Transverse colon (tissue), 4 donors: ENCODE measurements at regions not wholly inside any gene's neighbourhood (a gene's known extent, or its start where the extent isn't known, plus 50 kb on each side); places are given as distances from the start of the nearest gene placed in this dataset.
"Not testable (repeated sequence)": the region's sequence is repeated elsewhere in the genome, so short reads cannot be mapped to it uniquely, and the experiment has no call there.

Experiments used
- DNase-seq: peaks from one replicate; pipeline ENCODE4 v3.0.0-alpha.2; 2019
- H3K27ac ChIP-seq, 4 donors: fragments of 200-600 bp; sonication (generic); 2 replicates each; pipeline ENCODE4 v1.5.1; 2016 to 2018; ENCODE audit warnings: inconsistent platforms in 4 of 4
- H3K27me3 ChIP-seq: fragments of 200-600 bp; sonication (generic); 2 replicates; pipeline ENCODE4 v1.5.1; 2017; ENCODE audit warnings: inconsistent platforms
- H3K36me3 ChIP-seq, 4 donors: fragments of 200-600 bp; sonication (generic); 2 replicates each; pipeline ENCODE4 v1.5.1; 2017 to 2019; ENCODE audit warnings: inconsistent platforms in 4 of 4
- H3K4me1 ChIP-seq, 4 donors: fragments of 200-600 bp; sonication (generic); 2 replicates each; pipeline ENCODE4 v1.5.1; 2017 to 2020; ENCODE audit warnings: inconsistent platforms in 4 of 4
- H3K4me3 ChIP-seq, 4 donors: fragments of 200-600 bp; sonication (generic); 1 replicate in 1 of 4; 2 replicates in 3 of 4; pipeline versions ENCODE4 v1.5.1 to v1.6.1; 2017 to 2019; ENCODE audit warnings: inconsistent platforms in 4 of 4
- H3K9me3 ChIP-seq, 2 donors: fragments of 200-600 bp; sonication (generic); 2 replicates each; pipeline ENCODE4 v1.5.1; 2017 to 2019; ENCODE audit warnings: inconsistent platforms in 2 of 2
- EP300 ChIP-seq: sonication (generic); formaldehyde crosslinking; IDR thresholded peaks from one replicate; pipeline ENCODE4 v1.6.1; 2017; ENCODE audit warnings: antibody characterized with exemption, low read depth
- POLR2A ChIP-seq: fragments of 450-650 bp; IDR thresholded peaks from one replicate; pipeline ENCODE4 v1.6.1; 2016; ENCODE audit warnings: antibody characterized with exemption, mild to moderate bottlenecking, moderate library complexity
- POLR2AphosphoS5 ChIP-seq, 3 donors: sonication (generic); formaldehyde crosslinking; IDR thresholded peaks; one replicate each; pipeline ENCODE4 v1.6.1; 2016; ENCODE audit warnings: antibody characterized with exemption in 3 of 3
- WGBS, 2 donors: methylation state at CpG; one replicate each; pipeline ENCODE4 v1.1.5; 2018; ENCODE audit warnings: low coverage in 1 of 2; 5-methylcytosine and 5-hydroxymethylcytosine counted together
- in situ Hi-C, 4 donors: fragments of 200-750 bp; cut with MboI; loops; one replicate each; pipeline versions ENCODE4 v1.15.0 to v1.15.1; 2017; ENCODE audit warnings: low sequenced_read_pairs in 3 of 4, low pct_ligation_motif_present in 1 of 4, low pct_unique_long_range_greater_than_20kb in 1 of 4
- intact Hi-C: fragments of 100-400 bp; cut with DNase I; formaldehyde crosslinking; loops from one replicate; pipeline ENCODE4 v1.15.1; 2023; ENCODE audit warnings: low total_unique reads
- TF ChIP-seq, protein P1 (sequence below), 5 experiments: fragments of 200-600 bp in 3 of 5; fragments of 450-650 bp in 2 of 5; sonication (generic) in 3 of 5; IDR thresholded peaks; 1 replicate in 2 of 5; 2 replicates in 3 of 5; pipeline ENCODE4 v1.5.1; 2016 to 2017; ENCODE audit warnings: antibody characterized with exemption in 5 of 5, inconsistent platforms in 3 of 5, mild to moderate bottlenecking in 2 of 5, moderate library complexity in 1 of 5

DNA sequence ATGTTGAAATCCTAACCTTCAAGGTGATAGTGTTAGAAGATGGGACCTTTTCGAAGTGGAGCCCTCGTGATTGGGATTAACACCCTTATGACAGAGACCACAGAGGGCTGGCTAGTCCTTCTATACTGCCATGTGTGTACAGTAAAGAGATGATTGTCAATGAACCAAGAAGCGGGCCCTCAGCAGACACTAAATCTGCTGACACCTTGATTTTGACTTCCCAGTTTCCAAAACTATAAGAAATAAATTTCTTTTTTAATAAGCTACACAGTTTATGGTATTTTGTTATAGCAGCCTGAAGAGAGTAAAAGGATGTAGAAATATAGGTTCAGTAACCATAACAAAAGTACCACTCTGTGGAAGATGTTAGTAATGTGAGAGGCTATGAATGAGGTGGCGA is 419.0 kb upstream of the NUDT12 start:
- Histone ChIP-seq H3K4me1 (no peaks in the 10 kb centered on the region), H3K27ac (no peak overlapping the region), H3K9me3 (no peaks in the 10 kb centered on the region), H3K4me3 (no peak overlapping the region), H3K27me3 (no peaks in the 10 kb centered on the region), H3K36me3 (no peaks in the 10 kb centered on the region)
- intact Hi-C loops (no loop called here), in situ Hi-C loops (no loop called here)
- DNase-seq = no peak
- 82 to 84% methylated on average over 4 of the region's 4 CpGs for whole genome bisulfite sequencing, 2 donors
- TF ChIP-seq POLR2AphosphoS5 (IDR thresholded peaks at IDR 0.05) (no peak), EP300 (no peak), POLR2A (no peak)
- TF ChIP-seq, protein P1, sequence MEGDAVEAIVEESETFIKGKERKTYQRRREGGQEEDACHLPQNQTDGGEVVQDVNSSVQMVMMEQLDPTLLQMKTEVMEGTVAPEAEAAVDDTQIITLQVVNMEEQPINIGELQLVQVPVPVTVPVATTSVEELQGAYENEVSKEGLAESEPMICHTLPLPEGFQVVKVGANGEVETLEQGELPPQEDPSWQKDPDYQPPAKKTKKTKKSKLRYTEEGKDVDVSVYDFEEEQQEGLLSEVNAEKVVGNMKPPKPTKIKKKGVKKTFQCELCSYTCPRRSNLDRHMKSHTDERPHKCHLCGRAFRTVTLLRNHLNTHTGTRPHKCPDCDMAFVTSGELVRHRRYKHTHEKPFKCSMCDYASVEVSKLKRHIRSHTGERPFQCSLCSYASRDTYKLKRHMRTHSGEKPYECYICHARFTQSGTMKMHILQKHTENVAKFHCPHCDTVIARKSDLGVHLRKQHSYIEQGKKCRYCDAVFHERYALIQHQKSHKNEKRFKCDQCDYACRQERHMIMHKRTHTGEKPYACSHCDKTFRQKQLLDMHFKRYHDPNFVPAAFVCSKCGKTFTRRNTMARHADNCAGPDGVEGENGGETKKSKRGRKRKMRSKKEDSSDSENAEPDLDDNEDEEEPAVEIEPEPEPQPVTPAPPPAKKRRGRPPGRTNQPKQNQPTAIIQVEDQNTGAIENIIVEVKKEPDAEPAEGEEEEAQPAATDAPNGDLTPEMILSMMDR (IDR thresholded peaks at IDR 0.05) = no peak

DNA sequence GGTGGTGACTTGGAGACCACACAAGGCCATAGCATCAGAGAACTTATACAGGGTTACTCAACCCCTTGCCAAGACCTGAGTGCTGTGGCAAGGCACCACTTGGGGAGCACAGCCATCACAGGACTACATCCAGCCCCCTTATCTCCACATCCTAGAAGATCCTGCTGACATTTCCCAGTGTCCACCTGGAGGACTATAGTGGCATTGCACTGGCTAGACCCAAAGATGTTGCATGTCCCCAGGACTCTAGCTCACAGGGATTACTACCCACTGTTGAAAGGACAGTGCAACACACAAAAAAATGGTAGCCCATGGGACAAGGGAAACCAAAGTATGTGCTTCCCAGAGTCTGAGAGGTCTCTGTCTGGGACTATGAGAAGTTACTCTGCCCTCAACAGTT is 411.1 kb upstream of the NUDT12 start:
- in situ Hi-C loops = no loop called here
- Histone ChIP-seq H3K9me3 (no peaks in the 10 kb centered on the region), H3K36me3 (no peaks in the 10 kb centered on the region), H3K27ac (no peak overlapping the region), H3K4me3 (no peak overlapping the region), H3K27me3 (no peaks in the 10 kb centered on the region), H3K4me1 (no peaks in the 10 kb centered on the region)
- intact Hi-C loops = no loop called here
- DNase-seq = no peak
- TF ChIP-seq, protein P1 (IDR thresholded peaks at IDR 0.05) = no peak
- no peak for TF ChIP-seq EP300
- TF ChIP-seq POLR2AphosphoS5 (IDR thresholded peaks at IDR 0.05) = no peak
- no peak for TF ChIP-seq POLR2A

DNA sequence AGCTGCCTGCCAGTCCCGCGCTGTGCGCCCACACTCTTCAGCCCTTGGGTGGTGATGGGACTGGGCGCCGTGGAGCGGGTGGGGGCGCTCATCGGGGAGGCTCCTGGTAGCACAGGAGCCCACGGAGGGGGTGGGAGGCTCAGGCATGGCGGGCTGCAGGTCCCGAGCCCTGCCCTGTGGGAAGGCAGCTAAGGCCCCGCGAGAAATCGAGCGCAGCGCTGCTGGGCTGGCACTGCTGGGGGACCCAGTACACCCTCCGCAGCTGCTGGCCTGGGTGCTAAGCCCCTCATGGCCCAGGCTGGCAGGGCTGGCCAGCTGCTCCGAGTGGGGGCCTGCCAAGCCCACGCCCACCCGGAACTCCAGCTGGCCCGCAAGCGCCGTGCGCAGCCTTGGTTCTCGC is 403.7 kb upstream of the NUDT12 start:
- peaks cover 5 to 15% of the 10 kb centered on the region in 2 donors for H3K9me3 ChIP-seq
- in situ Hi-C loops, H3K27me3 ChIP-seq, H3K36me3 ChIP-seq, H3K4me3 ChIP-seq, DNase-seq, H3K4me1 ChIP-seq, H3K27ac ChIP-seq, intact Hi-C loops: not testable (repeated sequence)
- 95% methylated on average over 25 of the region's 25 CpGs; no CpG with 5 or more reads in 1 of the 2 donors for WGBS, 2 donors

DNA sequence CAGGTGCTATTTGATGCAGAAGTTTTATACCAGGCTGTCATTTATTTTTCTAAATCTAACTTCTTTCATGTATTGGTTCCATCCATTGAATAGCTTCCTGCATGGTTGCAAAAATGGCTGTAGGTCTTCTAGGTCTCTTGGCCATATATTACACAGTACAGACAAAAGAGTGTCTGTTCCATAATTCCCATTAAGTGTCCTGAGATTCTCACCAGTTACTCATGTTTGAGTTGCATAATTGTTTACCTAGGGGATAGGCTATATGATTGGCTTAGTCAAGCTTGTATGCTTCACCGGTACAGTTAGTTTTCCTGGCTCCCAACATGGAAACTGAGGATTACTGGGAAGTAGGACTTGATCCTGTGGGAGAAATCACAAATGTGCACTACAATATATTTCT is 399.4 kb upstream of the NUDT12 start:
- in situ Hi-C loops = no loop called here
- Histone ChIP-seq H3K36me3 (no peaks in the 10 kb centered on the region), H3K27me3 (no peaks in the 10 kb centered on the region), H3K27ac (no peak overlapping the region), H3K4me3 (no peak overlapping the region), H3K9me3 (peaks cover 0 to under 1% of the 10 kb centered on the region in 2 donors), H3K4me1 (no peaks in the 10 kb centered on the region)
- DNase-seq = no peak
- TF ChIP-seq POLR2AphosphoS5 (IDR thresholded peaks at IDR 0.05) (no peak), POLR2A (no peak), EP300 (no peak)
- TF ChIP-seq, protein P1 (IDR thresholded peaks at IDR 0.05) = no peak
- 79 to 83% methylated on average over 1 of the region's 1 CpG for WGBS, 2 donors
- intact Hi-C loops = no loop called here

DNA sequence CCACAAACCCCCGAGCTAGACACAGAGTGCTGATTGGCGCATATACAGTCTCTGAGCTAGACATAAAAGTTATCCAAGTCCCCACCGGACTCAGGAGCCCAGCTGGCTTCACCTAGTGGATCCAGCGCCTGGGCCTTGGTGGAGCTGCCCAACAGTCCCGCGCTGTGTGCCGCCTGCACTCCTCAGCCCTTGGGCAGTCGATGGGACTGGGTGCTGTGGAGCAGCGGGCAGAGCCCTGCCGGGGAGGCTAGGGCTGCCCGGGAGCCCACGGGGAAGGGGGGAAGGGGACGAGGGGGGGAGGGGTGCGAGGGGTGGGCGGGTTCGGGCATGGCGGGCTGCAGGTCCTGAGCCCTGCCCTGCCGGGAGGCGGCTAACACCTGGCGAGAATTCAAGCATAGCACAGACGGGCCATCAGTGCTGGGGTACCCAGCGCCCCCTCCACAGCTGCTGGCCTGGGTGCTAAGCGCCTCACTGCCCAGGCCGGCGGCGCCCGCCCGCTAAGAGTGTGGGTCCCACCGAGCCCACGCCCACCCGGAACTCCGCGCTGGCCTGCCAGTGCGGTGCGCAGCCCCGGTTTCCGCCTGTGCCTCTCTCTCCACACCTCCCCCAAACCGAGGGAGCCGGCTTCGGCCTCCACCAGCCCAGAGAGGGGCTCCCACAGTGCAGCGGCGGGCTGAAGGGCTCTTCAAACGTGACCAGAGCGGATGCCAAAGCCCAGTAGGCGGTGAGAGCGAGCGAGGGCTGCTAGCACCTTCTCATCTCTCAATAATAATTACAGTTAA is 391.2 kb upstream of the NUDT12 start:
- DNase-seq = no peak
- Histone ChIP-seq H3K4me3 (no peak overlapping the region), H3K27me3 (no peaks in the 10 kb centered on the region), H3K27ac (no peak overlapping the region), H3K9me3 (no peaks in the 10 kb centered on the region), H3K36me3 (no peaks in the 10 kb centered on the region), H3K4me1 (no peaks in the 10 kb centered on the region)
- intact Hi-C loops (no loop called here), in situ Hi-C loops (no loop called here)
- TF ChIP-seq POLR2AphosphoS5 (IDR thresholded peaks at IDR 0.05) = no peak
- TF ChIP-seq, protein P1 (IDR thresholded peaks at IDR 0.05) = no peak
- no peak for TF ChIP-seq POLR2A
- TF ChIP-seq EP300 = no peak
- WGBS, 2 donors = 92% methylated on average over 34 of the region's 47 CpGs; no CpG with 5 or more reads in 1 of the 2 donors
